Testis (tissue), 2 donors: ENCODE measurements at regions not wholly inside any gene's neighbourhood (a gene's known extent, or its start where the extent isn't known, plus 50 kb on each side); places are given as distances from the start of the nearest gene placed in this dataset.

Source experiments
- DNase-seq: peaks from one replicate; pipeline ENCODE4 v3.0.0-alpha.2; 2019
- H3K27ac ChIP-seq, 2 donors: fragments of 200-600 bp; sonication (generic); one replicate each; pipeline ENCODE4 v1.5.1; 2019
- H3K27me3 ChIP-seq: fragments of 200-600 bp; sonication (generic); one replicate; pipeline ENCODE4 v1.5.1; 2019
- H3K36me3 ChIP-seq: fragments of 200-600 bp; sonication (generic); one replicate; pipeline ENCODE4 v1.5.1; 2017; ENCODE audit warnings: low read depth; ENCODE audit errors: missing control alignments
- H3K4me1 ChIP-seq: fragments of 200-600 bp; sonication (generic); one replicate; pipeline ENCODE4 v1.5.1; 2019
- H3K4me3 ChIP-seq, 2 donors: fragments of 200-600 bp; sonication (generic); one replicate each; pipeline ENCODE4 v1.5.1; 2017 to 2019
- H3K9me3 ChIP-seq: fragments of 200-600 bp; sonication (generic); one replicate; pipeline ENCODE4 v1.5.1; 2017
- CTCF ChIP-seq, 3 experiments: fragments of 450-650 bp in 2 of 3; fragments of 200-600 bp in 1 of 3; sonication (generic) in 1 of 3; IDR thresholded peaks; one replicate each; pipeline ENCODE4 v1.5.1; 2016 to 2019; ENCODE audit warnings: antibody characterized with exemption in 3 of 3, mild to moderate bottlenecking in 2 of 3, moderate library complexity in 1 of 3
- POLR2A ChIP-seq: fragments of 450-650 bp; IDR thresholded peaks from one replicate; pipeline ENCODE4 v1.6.1; 2017; ENCODE audit warnings: antibody characterized with exemption, mild to moderate bottlenecking, moderate library complexity
- WGBS, 2 donors: methylation state at CpG; one replicate each; pipeline ENCODE4 v1.1.5; 2018; 5-methylcytosine and 5-hydroxymethylcytosine counted together
- intact Hi-C: fragments of 100-400 bp; cut with DNase I; formaldehyde crosslinking; loops from one replicate; pipeline ENCODE4 v1.15.1; 2023; ENCODE audit warnings: low total_unique reads

- no peak for DNase-seq
- intact Hi-C loops = no loop called here
- Histone ChIP-seq H3K9me3 (no peaks in the 10 kb centered on the region), H3K27ac (no peak overlapping the region), H3K27me3 (no peaks in the 10 kb centered on the region), H3K36me3 (no peaks in the 10 kb centered on the region), H3K4me1 (no peaks in the 10 kb centered on the region), H3K4me3 (no peak overlapping the region)
- TF ChIP-seq CTCF (IDR thresholded peaks at IDR 0.05) = no peak
- no peak for TF ChIP-seq POLR2A
- 91 to 100% methylated on average over 1 of the region's 1 CpG for WGBS, 2 donors
Measured at GRCh38 chr10:31652038-31652437, 276.6 kb downstream of the ARHGAP12 start.

- WGBS, 2 donors = 30 to 36% methylated on average over 8 of the region's 8 CpGs
- Histone ChIP-seq H3K4me1 (no peaks in the 10 kb centered on the region), H3K4me3 (no peak overlapping the region), H3K36me3 (no peaks in the 10 kb centered on the region), H3K27ac (no peak overlapping the region), H3K27me3 (no peaks in the 10 kb centered on the region), H3K9me3 (no peaks in the 10 kb centered on the region)
- no peak for TF ChIP-seq POLR2A
- TF ChIP-seq CTCF (IDR thresholded peaks at IDR 0.05) = no peak
- DNase-seq = peak; percentile 66
- intact Hi-C loops = no loop called here
Measured at GRCh38 chr10:31650010-31650409, 278.6 kb downstream of the ARHGAP12 start.

- H3K9me3 ChIP-seq = no peaks in the 10 kb centered on the region
- TF ChIP-seq CTCF (IDR thresholded peaks at IDR 0.05) (no peak), POLR2A (no peak)
- H3K27ac ChIP-seq = no peak overlapping the region
- no peaks in the 10 kb centered on the region for H3K27me3 ChIP-seq
- no peaks in the 10 kb centered on the region for H3K4me1 ChIP-seq
- peak overlapping the region in 1 of 2 donors; percentile 10 for H3K4me3 ChIP-seq
- DNase-seq = no peak
- intact Hi-C loops = no loop called here
- no peaks in the 10 kb centered on the region for H3K36me3 ChIP-seq
- 38 to 40% methylated on average over 8 of the region's 8 CpGs for WGBS, 2 donors
Measured at GRCh38 chr10:31648966-31649365, 279.7 kb downstream of the ARHGAP12 start.

GRCh38 chr10:31647861-31648260, 280.8 kb downstream of the ARHGAP12 start:
- H3K36me3 ChIP-seq = no peaks in the 10 kb centered on the region
- TF ChIP-seq POLR2A = no peak
- TF ChIP-seq CTCF (IDR thresholded peaks at IDR 0.05) = no peak
- DNase-seq = no peak
- no peaks in the 10 kb centered on the region for H3K4me1 ChIP-seq
- no peak overlapping the region for H3K4me3 ChIP-seq
- H3K27ac ChIP-seq = no peak overlapping the region
- no peaks in the 10 kb centered on the region for H3K27me3 ChIP-seq
- 75 to 83% methylated on average over 5 of the region's 5 CpGs for WGBS, 2 donors
- no peaks in the 10 kb centered on the region for H3K9me3 ChIP-seq
- intact Hi-C loops = no loop called here

- Histone ChIP-seq H3K4me1 (no peaks in the 10 kb centered on the region), H3K27ac (no peak overlapping the region), H3K27me3 (no peaks in the 10 kb centered on the region), H3K4me3 (no peak overlapping the region), H3K36me3 (no peaks in the 10 kb centered on the region), H3K9me3 (no peaks in the 10 kb centered on the region)
- 88 to 97% methylated on average over 4 of the region's 4 CpGs for WGBS, 2 donors
- TF ChIP-seq CTCF (IDR thresholded peaks at IDR 0.05) (no peak), POLR2A (no peak)
- DNase-seq = no peak
- intact Hi-C loops = no loop called here
Measured at GRCh38 chr10:31646519-31646918, 282.1 kb downstream of the ARHGAP12 start.
